Left ventricle myocardium inferior (tissue), 1 donor: ENCODE measurements at regions not wholly inside any gene's neighbourhood (a gene's known extent, or its start where the extent isn't known, plus 50 kb on each side); places are given as distances from the start of the nearest gene placed in this dataset.

Experiments
- DNase-seq: peaks from one replicate; pipeline ENCODE4 v3.0.0-alpha.2; 2020
- H3K27ac ChIP-seq: fragments of 200-600 bp; replicated peaks from 2 replicates; pipeline ENCODE4 v1.8.0; 2021
- H3K27me3 ChIP-seq: fragments of 200-600 bp; 2 replicates; pipeline ENCODE4 v1.8.0; 2021; ENCODE audit warnings: low read depth
- H3K36me3 ChIP-seq: fragments of 200-600 bp; 2 replicates; pipeline ENCODE4 v1.8.0; 2021
- H3K4me1 ChIP-seq: fragments of 200-600 bp; 2 replicates; pipeline ENCODE4 v1.8.0; 2021
- H3K4me3 ChIP-seq: fragments of 200-600 bp; 2 replicates; pipeline ENCODE4 v1.8.0; 2021; ENCODE audit warnings: mild to moderate bottlenecking, moderate library complexity
- H3K9me3 ChIP-seq: fragments of 200-600 bp; replicated peaks from 2 replicates; pipeline ENCODE4 v1.8.0; 2021
- CTCF ChIP-seq: fragments of 200-600 bp; IDR thresholded peaks from 2 replicates; pipeline ENCODE4 v1.8.0; 2021; ENCODE audit warnings: antibody characterized with exemption, mild to moderate bottlenecking, borderline replicate concordance
- intact Hi-C: fragments of 100-400 bp; cut with micrococcal nuclease; formaldehyde crosslinking; loops from one replicate; pipeline ENCODE4 v1.11.0; 2022
- donor health status: DM: no; HTN: yes; CAD: no; lungs with severe emphysema.

- Histone ChIP-seq H3K4me3 (no peak overlapping the region), H3K27me3 (peaks cover 6% of the 10 kb centered on the region), H3K27ac (no peak overlapping the region), H3K4me1 (no peaks in the 10 kb centered on the region), H3K36me3 (no peaks in the 10 kb centered on the region), H3K9me3 (peaks cover 7% of the 10 kb centered on the region)
- intact Hi-C loops = no loop called here
- no peak for TF ChIP-seq CTCF
- no peak for DNase-seq
Observed at GRCh38 chr21:40952551-40953323, 105.8 kb upstream of the DSCAM start.

- Histone ChIP-seq H3K9me3 (peaks cover 5% of the 10 kb centered on the region), H3K36me3 (no peaks in the 10 kb centered on the region), H3K4me1 (no peaks in the 10 kb centered on the region), H3K27ac (no peak overlapping the region), H3K27me3 (peaks cover 37% of the 10 kb centered on the region), H3K4me3 (no peak overlapping the region)
- DNase-seq = no peak
- TF ChIP-seq CTCF = no peak
- intact Hi-C loops = no loop called here
Observed at GRCh38 chr21:40964691-40965090, 117.7 kb upstream of the DSCAM start.

GRCh38 chr21:40967771-40968170 is 120.8 kb upstream of the DSCAM start:
- no peak overlapping the region for H3K27ac ChIP-seq
- H3K4me1 ChIP-seq = no peaks in the 10 kb centered on the region
- no peaks in the 10 kb centered on the region for H3K36me3 ChIP-seq
- H3K9me3 ChIP-seq = no peaks in the 10 kb centered on the region
- TF ChIP-seq CTCF = no peak
- intact Hi-C loops = no loop called here
- DNase-seq = no peak
- peaks cover 55% of the 10 kb centered on the region for H3K27me3 ChIP-seq
- H3K4me3 ChIP-seq = no peak overlapping the region

GRCh38 chr21:40972151-40972550 is 125.2 kb upstream of the DSCAM start:
- Histone ChIP-seq H3K36me3 (no peaks in the 10 kb centered on the region), H3K9me3 (peaks cover 23% of the 10 kb centered on the region), H3K27me3 (peaks cover 42% of the 10 kb centered on the region), H3K27ac (no peak overlapping the region), H3K4me3 (no peak overlapping the region), H3K4me1 (no peaks in the 10 kb centered on the region)
- intact Hi-C loops = no loop called here
- no peak for TF ChIP-seq CTCF
- DNase-seq = no peak

- DNase-seq = no peak
- intact Hi-C loops = no loop called here
- H3K4me1 ChIP-seq = no peaks in the 10 kb centered on the region
- H3K27ac ChIP-seq = no peak overlapping the region
- H3K9me3 ChIP-seq = peaks cover 35% of the 10 kb centered on the region
- H3K27me3 ChIP-seq = peaks cover 15% of the 10 kb centered on the region
- no peaks in the 10 kb centered on the region for H3K36me3 ChIP-seq
- TF ChIP-seq CTCF = no peak
- no peak overlapping the region for H3K4me3 ChIP-seq
Observed at GRCh38 chr21:40976198-40977109, 129.5 kb upstream of the DSCAM start.
